BLaER1 treated with 17β-estradiol and CSF1 and Interleukin-3, amounts not matched to agents 10 nM and 100 nM (cell line): ENCODE measurements at regions not wholly inside any gene's neighbourhood (a gene's known extent, or its start where the extent isn't known, plus 50 kb on each side); places are given as distances from the start of the nearest gene placed in this dataset.
A peak's percentile ranks its signal among the peaks of the same experiment; 100 is the strongest.

ENCODE experiments used
- H3K27ac ChIP-seq, 11 experiments: shearing (Covaris generic); formaldehyde crosslinking; 2 replicates each; pipeline ENCODE4 v1.8.1; 2022
- H3K27me3 ChIP-seq, 11 experiments: shearing (Covaris generic); formaldehyde crosslinking; 2 replicates each; pipeline ENCODE4 v1.8.1; 2022
- H3K36me3 ChIP-seq, 11 experiments: shearing (Covaris generic); formaldehyde crosslinking; 2 replicates each; pipeline ENCODE4 v1.8.1; 2022
- H3K4me1 ChIP-seq, 10 experiments: shearing (Covaris generic); formaldehyde crosslinking; 2 replicates each; pipeline ENCODE4 v1.8.1; 2022
- H3K4me2 ChIP-seq, 11 experiments: shearing (Covaris generic); formaldehyde crosslinking; 2 replicates each; pipeline ENCODE4 v1.8.1; 2022
- H3K4me3 ChIP-seq, 10 experiments: shearing (Covaris generic); formaldehyde crosslinking; 2 replicates each; pipeline ENCODE4 v1.8.1; 2022
- H3K9ac ChIP-seq, 11 experiments: shearing (Covaris generic); formaldehyde crosslinking; 2 replicates each; pipeline ENCODE4 v1.8.1; 2022
- H3K9me3 ChIP-seq, 11 experiments: shearing (Covaris generic); formaldehyde crosslinking; replicated peaks in 1 of 11; 2 replicates each; pipeline ENCODE4 v1.8.1; 2022
- H4K20me1 ChIP-seq, 11 experiments: shearing (Covaris generic); formaldehyde crosslinking; 2 replicates each; pipeline ENCODE4 v1.8.1; 2022
- Cebpa-rat ChIP-seq, 11 experiments: shearing (Covaris generic); IDR thresholded peaks; 2 replicates each; pipeline ENCODE4 v1.8.1; 2022

DNA sequence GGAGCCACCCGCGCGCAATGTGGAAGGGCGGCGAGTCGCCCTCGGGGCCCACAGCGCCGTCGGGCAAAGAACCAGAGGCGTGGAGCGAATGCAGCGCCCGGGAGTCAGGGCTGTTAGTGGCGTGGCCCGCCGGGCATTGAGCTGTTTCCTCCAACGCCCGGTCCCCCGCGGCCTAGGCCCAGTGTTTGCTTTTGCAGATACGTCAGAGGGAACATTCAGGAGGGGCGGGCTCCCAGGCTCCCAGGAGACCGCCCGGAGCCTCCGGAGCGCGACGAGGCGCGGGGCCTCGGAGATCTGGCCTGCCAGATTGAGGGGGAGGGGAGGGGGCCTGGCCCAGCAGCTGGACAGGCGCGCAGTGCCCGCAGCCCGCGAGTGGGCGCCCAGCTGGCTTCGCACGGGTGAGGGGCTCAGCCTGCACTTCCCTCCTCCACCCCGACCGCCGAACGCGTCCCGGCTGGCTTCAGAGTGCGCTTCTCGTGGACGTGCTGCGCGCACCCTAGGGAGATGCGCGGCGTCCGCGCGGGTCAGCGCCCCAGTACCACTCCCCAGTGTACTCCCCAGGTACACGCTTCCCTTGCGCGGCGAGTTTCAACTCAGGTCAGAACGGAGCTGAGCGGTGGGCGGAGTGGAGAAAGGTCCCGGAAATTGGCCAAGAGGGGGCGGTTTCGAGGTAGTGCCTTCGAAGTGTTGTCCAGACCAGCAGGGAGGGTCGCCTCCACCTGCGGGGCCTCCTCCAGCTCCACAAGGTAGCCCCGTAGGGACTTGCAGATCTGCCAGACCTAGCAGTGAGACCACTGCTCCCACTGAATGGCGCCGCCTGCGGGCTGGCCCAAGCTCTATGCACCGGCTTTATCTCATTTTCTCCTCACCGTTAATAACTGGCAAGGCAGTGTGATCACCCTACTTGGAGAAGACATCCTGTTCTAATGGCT lies 130.4 kb downstream of the TMEM174 start:
- Histone ChIP-seq H3K36me3 (peaks cover 0 to 5% (median 0%) of the 10 kb centered on the region in 11 experiments; a peak in 4 of 22 replicates), H3K4me3 (no peak overlapping the region), H4K20me1 (no peaks in the 10 kb centered on the region; a peak in 1 of 22 replicates), H3K4me1 (peaks cover 8 to 23% (median 18%) of the 10 kb centered on the region in 10 experiments; a peak in 19 of 20 replicates), H3K9me3 (peaks cover 49 to 62% (median 54%) of the 10 kb centered on the region in 11 experiments), H3K27me3 (peaks cover 47 to 75% (median 52%) of the 10 kb centered on the region in 11 experiments), H3K4me2 (no peak overlapping the region), H3K9ac (no peak overlapping the region), H3K27ac (no peak overlapping the region)
- no peak for TF ChIP-seq Cebpa-rat (IDR thresholded peaks at IDR 0.05)

- H3K9me3 ChIP-seq = peaks cover 56 to 69% (median 61%) of the 10 kb centered on the region in 11 experiments
- no peak for TF ChIP-seq Cebpa-rat (IDR thresholded peaks at IDR 0.05)
- no peak overlapping the region for H3K27ac ChIP-seq
- H3K9ac ChIP-seq = no peak overlapping the region
- peaks cover 54 to 82% (median 58%) of the 10 kb centered on the region in 11 experiments for H3K27me3 ChIP-seq
- peaks cover 8 to 18% (median 15%) of the 10 kb centered on the region in 10 experiments; a peak in 19 of 20 replicates for H3K4me1 ChIP-seq
- H4K20me1 ChIP-seq = no peaks in the 10 kb centered on the region; a peak in 1 of 22 replicates
- H3K36me3 ChIP-seq = peaks cover 0 to 5% (median 0%) of the 10 kb centered on the region in 11 experiments; a peak in 4 of 22 replicates
- no peak overlapping the region for H3K4me2 ChIP-seq
- H3K4me3 ChIP-seq = no peak overlapping the region
These were observed 129.8 kb downstream of the TMEM174 start for GRCh38 chr5:73302797-73303147.

DNA sequence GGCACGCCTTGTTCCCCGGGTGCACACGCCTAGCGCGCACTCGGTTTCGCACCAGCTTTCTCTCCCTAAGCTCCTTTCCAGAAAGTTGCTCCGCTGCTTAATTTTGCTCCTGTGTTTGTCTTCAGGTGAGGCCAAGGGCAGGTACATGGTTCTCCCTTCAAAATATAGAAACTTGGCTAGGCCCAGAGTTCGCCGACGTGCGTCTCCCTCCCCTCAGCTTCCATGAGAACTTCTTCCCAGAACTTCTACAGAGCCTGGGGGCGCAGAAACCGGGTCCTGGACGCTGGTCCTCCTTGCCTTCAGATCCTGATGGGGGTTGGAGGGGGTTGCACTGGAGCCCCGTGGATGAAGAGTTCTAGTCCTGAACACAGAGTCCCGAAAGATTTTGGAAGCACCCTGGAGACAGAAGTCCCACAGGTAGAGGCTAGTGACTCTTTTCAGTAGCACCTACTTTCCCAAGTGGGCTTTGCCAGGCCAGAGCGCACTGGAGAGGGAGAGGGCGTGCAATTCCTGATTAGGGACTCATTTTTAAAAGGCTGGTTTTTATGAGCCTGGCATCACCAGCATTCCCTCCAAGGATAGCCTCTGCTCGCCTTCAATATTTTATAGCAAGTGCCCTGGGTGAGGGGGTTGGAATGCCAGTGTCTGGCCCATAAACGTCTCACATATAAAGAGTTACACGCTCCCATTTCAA lies 128.4 kb downstream of the TMEM174 start:
- TF ChIP-seq Cebpa-rat (IDR thresholded peaks at IDR 0.05) = no peak
- Histone ChIP-seq H3K4me2 (no peak overlapping the region), H3K4me3 (no peak overlapping the region), H4K20me1 (peaks cover 0 to 6% (median 0%) of the 10 kb centered on the region in 11 experiments; a peak in 1 of 22 replicates), H3K4me1 (peaks cover 0 to 12% (median 2%) of the 10 kb centered on the region in 10 experiments; a peak in 15 of 20 replicates), H3K27ac (no peak overlapping the region), H3K36me3 (peaks cover 0 to 5% (median 0%) of the 10 kb centered on the region in 11 experiments; a peak in 4 of 22 replicates), H3K9me3 (peaks cover 59 to 80% (median 67%) of the 10 kb centered on the region in 11 experiments), H3K27me3 (peaks cover 68 to 96% (median 71%) of the 10 kb centered on the region in 11 experiments), H3K9ac (no peak overlapping the region)

DNA sequence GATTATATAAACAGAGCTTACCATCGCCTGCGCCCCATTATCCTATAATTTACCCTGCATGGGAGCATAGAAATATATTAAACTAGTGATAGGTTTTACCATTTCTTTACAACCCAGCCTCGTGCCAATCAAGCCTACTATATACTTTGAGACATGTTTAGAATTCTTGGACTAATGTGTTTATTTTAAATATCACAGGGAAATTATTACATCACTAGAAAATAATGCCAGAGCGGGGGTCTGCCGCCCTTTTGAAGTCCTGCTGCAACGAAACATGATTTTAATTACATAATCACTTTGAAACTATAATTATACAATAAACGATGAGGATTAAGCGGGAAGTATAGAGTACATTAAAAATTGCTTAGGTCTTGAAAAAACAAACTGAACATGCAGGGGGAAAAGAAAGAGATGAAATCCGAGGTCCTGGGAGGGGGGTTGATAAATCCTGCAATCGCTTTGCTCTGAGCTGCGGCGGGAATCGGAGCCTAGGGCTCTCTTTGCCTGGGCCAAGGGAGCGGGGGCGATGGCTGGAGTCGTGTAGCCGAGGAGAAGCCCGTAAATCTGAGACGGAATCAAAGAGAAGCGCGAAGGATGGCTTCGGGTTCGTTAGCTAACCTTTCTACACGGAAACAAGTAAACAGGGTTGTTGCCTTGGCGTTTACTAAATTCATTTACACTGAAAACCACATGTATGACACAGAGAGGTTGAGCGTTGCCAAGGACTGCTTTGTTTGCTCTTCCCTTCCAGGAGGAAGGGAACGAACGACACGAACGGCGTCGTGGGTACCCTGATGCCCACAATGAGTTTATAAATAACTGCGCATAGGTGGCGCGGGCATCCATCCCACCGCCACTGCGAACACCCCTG lies 127.6 kb downstream of the TMEM174 start:
- no peak for TF ChIP-seq Cebpa-rat (IDR thresholded peaks at IDR 0.05)
- Histone ChIP-seq H3K4me2 (no peak overlapping the region), H3K4me1 (peaks cover 0 to 8% (median 0%) of the 10 kb centered on the region in 10 experiments; a peak in 3 of 20 replicates), H3K36me3 (peaks cover 0 to 5% (median 0%) of the 10 kb centered on the region in 11 experiments; a peak in 4 of 22 replicates), H3K27ac (no peak overlapping the region), H3K9ac (no peak overlapping the region), H4K20me1 (peaks cover 0 to 6% (median 0%) of the 10 kb centered on the region in 11 experiments; a peak in 1 of 22 replicates), H3K27me3 (peaks cover 76 to 99% (median 79%) of the 10 kb centered on the region in 11 experiments), H3K9me3 (peaks cover 59 to 80% (median 67%) of the 10 kb centered on the region in 11 experiments), H3K4me3 (no peak overlapping the region)

DNA sequence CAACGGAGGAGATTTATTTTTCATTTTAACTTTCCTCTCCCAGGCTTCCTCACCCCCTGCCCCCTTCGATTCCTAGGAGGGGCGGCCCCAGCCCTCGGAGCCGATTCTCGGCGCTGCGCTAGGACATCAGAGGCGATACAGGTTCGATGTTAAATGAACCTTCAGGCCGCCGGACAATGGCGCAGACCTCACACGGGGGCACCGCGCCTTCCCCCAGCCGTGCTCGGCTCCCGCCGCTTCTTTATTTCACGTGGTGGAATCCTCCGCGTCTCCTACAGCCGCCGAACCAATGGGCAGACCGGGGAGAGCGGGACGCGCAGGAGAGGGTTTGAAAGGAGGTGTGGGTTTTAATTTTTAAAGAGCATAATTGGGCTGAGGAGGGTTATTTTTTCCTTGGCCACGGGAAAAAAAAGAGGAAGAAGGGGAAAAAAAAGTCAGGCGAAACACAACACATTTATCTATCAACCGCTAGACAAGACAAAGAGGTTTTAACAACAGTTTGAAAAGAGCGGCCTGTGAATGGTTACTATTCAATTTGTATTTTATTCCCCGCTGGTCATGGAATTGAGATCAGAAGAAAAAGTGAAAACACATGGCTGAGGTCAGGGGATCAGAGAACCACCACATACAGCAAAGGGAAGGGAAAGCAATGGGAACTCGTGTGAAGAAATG lies 126.8 kb downstream of the TMEM174 start:
- H3K4me2 ChIP-seq = no peak overlapping the region
- no peak overlapping the region for H3K27ac ChIP-seq
- peaks cover 59 to 80% (median 67%) of the 10 kb centered on the region in 11 experiments for H3K9me3 ChIP-seq
- H3K4me1 ChIP-seq = peaks cover 0 to 8% (median 0%) of the 10 kb centered on the region in 10 experiments; a peak in 3 of 20 replicates
- no peak for TF ChIP-seq Cebpa-rat (IDR thresholded peaks at IDR 0.05)
- peaks cover 0 to 6% (median 0%) of the 10 kb centered on the region in 11 experiments; a peak in 1 of 22 replicates for H4K20me1 ChIP-seq
- peaks cover 0 to 5% (median 0%) of the 10 kb centered on the region in 11 experiments; a peak in 4 of 22 replicates for H3K36me3 ChIP-seq
- H3K27me3 ChIP-seq = peaks cover 79 to 99% (median 84%) of the 10 kb centered on the region in 11 experiments
- H3K9ac ChIP-seq = no peak overlapping the region
- peak overlapping the region in 2 of 10 experiments; percentile 15 to 24; a peak in 2 of 20 replicates for H3K4me3 ChIP-seq

DNA sequence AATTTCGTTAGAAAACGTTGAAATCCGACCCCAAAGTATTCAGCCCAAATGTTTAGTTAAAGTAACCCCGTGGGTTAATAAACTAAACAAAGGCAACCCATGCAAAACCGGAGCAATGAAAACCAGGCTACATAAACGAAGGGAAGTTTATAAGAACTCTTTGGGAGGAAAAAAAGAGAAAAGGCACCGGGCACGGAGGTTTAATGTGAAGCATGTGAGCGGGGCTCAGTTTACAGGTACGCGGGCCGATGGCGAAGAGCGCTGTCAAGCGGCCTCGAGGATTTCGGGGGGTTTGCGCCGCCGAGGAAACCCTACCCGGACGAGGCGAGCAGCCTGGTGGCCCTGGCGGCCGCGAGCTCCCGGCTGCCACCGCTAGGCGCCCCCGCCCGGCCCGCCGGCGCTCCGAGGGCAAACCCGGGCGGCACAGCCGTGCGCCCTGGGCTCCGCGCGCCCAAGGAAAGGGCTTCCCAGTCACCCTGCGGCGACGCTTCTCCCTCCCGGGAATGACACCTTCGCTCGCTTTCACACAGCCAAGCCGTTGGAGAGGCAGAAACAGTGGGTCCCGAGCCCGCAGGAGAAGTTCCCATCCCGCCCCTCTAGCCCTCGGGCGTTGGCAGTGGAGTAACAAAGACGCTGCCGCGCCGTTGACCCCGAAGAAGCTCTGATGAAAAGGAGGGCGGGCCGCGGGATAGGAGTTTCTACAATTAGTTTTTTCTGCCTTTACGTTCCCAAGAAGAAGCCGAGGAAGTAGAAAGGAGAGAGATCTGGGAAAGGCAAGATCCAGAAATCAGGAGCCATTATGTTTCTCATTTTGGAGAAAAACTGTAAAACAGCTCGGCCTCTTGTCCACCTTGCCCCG lies 126.0 kb downstream of the TMEM174 start:
- H3K9ac ChIP-seq = no peak overlapping the region
- no peak overlapping the region for H3K27ac ChIP-seq
- peak overlapping the region in 5 of 10 experiments; percentile 15 to 34 (median 24); a peak in 4 of 20 replicates for H3K4me3 ChIP-seq
- H3K4me2 ChIP-seq = no peak overlapping the region
- H3K9me3 ChIP-seq = peaks cover 59 to 74% (median 64%) of the 10 kb centered on the region in 11 experiments
- H3K27me3 ChIP-seq = peaks cover 78 to 91% (median 84%) of the 10 kb centered on the region in 11 experiments
- TF ChIP-seq Cebpa-rat (IDR thresholded peaks at IDR 0.05) = no peak
- H3K4me1 ChIP-seq = peaks cover 0 to 8% (median 0%) of the 10 kb centered on the region in 10 experiments; a peak in 3 of 20 replicates
- H4K20me1 ChIP-seq = peaks cover 0 to 6% (median 0%) of the 10 kb centered on the region in 11 experiments; a peak in 1 of 22 replicates
- H3K36me3 ChIP-seq = peaks cover 0 to 5% (median 0%) of the 10 kb centered on the region in 11 experiments; a peak in 4 of 22 replicates
